Stimulated activated CD8-positive, alpha-beta memory T cell treated with anti-CD3 and anti-CD28 coated beads, Interleukin-2, amount 100 ng/mL, for 48 hours (primary cell): ENCODE measurements at regions not wholly inside any gene's neighbourhood (a gene's known extent, or its start where the extent isn't known, plus 50 kb on each side); places are given as distances from the start of the nearest gene placed in this dataset.
"Not testable (repeated sequence)": the region's sequence is repeated elsewhere in the genome, so short reads cannot be mapped to it uniquely, and the experiment has no call there.

ENCODE experiments used
- DNase-seq, 2 donors: peaks; one replicate each; pipeline ENCODE4 v3.0.0-alpha.2; 2020; ENCODE audit warnings: low read depth in 2 of 2

DNA sequence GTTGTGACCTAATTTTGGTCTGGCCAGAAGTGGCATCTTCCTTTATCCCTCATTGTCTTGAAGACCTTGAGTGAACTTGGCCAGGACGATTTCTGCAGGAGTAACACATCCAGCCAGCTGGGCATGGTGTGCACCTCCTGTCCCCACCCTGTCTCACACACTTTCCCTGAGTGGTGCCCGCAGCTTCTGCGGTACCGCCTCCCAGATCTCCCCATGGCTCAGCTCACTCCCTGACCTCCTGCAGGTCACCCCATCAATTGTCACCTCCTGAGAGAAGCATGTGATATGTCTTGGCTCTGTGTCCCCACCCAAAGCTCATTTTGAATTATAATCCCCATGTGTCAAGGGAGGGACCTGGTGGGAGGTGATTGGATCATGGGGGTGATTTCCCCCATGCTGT is 50.2 kb upstream of the TP53I11 start:
- DNase-seq = no peak

DNA sequence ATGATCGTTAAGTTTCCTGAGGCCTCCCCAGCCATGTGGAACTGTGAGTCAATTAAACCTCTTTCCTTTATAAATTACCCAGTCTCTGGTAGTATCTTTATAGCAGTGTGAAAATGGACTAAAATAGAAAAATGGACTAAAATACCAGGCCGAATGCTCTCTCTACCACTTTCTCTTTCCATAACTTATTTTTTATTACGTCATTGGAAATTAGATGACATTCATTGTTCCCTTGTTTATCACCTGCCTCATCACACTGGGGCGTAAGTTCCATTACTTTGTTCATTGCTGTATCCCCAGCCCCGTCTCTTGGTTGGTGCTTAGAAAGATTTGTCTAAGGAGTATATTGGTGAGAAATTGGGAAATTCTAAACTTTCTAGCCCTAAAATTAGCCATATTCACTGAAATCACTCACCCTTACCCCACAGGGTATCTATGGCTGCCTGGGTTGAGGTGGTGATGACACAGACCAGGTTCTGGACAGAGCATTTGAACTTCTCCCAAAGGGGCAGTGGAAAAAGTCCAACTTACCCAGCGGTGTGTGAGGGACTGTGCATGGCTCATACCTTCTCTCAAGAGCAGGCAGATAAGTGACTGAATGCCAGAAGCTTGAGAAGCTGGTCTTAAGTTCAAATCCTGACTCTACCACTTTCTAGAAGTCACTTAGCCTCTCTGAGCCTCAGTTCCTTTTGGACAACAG is 50.9 kb upstream of the TP53I11 start:
- no peak for DNase-seq

DNA sequence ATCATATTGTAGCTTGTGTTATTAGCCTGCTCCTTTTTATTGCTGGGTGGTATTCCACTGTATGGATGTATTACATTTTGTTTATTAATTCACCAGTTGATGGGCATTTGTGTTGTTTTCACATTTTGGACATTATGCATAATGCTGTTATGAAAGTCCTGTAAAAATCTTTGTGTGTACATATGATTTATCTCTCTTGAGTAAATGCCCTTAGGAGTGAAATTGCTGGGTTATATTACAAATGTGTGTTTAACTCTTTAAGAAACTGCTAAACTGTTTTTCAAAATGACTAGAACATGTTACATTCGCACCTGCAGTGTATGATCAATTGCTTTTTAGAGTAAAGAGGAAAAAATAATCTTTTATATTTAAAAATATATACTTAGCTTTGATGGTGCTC is 54.4 kb upstream of the TP53I11 start:
- no peak for DNase-seq

DNA sequence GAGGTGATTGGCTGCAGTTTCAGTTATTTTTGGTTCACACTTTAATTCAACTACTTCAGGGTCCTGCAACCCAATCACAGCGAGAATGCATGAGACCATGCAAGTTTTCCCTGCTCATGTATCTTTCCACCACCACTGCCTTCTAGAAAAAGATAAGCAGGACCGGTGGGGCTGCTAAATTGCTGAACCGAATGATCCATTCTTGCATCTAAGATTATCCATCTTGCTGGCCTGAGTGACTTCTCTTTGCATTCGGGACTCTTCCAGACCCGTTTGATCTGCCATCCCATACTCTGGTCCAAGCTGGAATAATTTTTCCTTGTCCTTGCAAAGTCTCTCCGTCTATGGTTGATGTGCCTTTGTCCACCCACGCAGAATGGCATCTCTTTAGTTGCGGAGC is 56.3 kb upstream of the TP53I11 start:
- DNase-seq = no peak

DNA sequence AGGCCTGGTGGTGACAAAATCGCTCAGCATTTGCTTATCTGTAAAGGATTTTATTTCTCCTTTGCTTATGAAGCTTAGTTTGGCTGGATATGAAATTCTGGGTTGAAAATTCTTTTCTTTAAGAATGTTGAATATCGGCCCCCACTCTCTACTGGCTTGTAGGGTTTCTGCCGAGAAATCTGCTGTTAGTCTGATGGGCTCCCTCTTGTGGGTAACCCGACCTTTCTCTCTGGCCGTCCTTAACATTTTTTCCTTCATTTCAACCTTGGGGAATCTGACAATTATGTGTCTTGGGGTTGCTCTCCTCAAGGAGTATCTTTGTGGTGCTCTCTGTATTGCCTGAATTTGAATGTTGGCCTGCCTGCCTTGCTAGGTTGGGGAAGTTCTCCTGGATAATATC is 65.3 kb upstream of the TP53I11 start:
- DNase-seq = not testable (repeated sequence)

DNA sequence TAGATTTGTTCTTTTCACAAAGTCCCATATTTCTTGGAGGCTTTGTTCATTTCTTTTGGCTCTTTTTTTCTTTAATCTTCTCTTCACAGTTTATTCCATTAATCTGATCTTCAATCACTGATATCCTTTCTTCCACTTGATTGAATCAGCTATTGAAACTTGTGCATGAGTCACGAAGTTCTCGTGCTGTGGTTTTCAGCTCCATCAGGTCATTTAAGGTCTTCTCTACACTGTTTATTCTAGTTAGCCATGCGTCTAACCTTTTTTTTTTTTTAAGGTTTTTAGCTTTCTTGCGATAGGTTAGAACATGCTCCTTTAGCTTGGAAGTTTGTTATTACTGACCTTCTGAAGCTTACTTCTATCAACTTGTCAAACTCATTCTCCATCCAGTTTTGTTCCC is 65.8 kb upstream of the TP53I11 start:
- not testable (repeated sequence) for DNase-seq

DNA sequence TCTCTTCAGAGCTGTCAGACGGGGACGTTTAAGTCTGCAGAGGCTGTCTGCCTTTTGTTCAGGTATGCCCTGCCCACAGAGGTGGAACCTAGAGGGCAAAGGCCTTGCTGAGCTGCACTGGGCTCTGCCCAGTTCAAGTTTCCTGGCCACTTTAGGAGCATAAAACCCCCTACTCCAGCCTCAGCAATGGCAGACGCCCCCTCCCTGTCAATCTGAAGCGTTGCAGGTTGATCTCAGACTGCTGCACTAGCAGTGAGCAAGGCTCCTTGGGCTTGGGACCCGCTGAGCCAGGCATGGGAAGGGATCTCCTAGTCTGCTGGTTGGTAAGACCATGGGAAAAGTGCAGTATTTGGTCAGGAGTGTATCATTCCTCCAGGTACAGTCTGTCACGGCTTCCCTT is 66.6 kb upstream of the TP53I11 start:
- no peak for DNase-seq

DNA sequence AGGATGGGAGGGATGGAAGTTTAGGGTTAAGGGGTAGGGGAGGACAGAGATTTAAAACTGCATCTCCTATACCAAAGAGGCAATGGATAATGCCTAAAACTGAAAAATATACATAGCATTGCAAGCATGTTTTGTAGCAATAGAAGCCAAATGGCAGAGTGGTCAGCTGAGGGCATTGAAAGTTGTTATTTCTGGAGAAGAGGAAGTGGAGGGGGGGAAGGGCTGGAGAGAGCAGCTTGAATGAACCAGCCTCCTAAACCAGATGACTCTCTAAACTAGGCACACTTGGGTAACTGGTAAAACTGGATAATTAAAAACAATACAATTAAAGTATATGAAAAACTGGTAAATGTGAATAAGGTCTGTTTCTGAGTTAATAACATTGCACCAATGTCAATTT is 70.3 kb upstream of the TP53I11 start:
- no peak for DNase-seq

DNA sequence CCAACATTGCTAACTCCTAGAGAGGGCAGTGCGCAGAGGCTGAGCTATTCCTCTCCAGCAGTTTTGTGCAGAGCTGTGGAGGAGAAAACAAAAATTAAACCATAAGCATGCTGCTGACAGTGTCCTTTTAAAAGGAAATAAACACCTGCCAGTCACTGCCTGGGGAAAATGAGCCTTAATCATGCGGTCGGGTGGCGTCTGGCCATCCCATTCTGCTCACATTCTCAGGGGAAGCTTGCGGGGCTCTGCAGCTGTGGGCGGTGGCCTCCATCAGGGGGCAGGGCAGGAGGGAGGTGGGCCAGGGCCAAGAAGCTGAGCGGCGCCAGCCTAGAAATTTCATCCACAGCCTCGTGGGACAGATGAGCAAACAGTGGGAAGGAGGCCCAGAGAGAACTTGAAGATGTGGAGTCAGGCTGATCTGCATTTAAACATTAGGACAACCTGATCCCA is 71.0 kb upstream of the TP53I11 start:
- no peak for DNase-seq

DNA sequence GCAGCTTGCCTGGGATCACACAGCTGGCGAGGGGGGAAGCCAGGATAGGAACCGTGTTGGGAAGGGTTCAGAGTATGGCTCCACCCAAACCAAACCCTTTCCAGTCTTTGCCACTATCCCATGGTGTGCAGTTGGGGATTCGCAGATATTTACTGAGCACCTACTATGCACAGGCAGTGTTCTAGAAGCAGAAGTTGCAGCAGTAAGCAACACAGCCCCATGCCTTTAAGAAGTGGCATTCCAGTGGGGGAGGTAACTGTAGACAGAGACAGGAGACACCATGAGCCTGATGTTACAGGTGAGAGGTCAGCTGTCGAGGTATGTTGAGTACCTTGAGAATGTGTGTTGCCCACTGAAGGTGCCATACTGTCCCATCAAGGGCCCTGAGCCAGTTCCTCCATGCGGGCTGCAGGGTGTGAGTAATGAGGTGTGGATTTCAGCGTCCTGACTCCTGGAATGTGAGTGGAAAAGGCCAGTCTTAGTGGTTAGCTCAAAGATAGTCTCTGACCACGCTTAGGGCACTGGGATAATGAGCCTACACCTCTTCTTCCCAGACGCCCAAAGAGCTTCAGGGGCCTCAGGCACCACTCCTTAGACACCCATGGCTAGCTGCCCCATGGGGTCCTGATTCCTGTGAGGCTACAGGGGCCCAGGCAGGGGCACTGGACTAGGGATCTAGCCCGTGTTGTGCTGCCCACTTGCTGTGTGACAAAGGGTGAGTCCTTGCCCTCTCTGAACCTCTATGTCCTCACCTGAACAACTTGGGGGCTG is 71.8 kb upstream of the TP53I11 start:
- no peak for DNase-seq

DNA sequence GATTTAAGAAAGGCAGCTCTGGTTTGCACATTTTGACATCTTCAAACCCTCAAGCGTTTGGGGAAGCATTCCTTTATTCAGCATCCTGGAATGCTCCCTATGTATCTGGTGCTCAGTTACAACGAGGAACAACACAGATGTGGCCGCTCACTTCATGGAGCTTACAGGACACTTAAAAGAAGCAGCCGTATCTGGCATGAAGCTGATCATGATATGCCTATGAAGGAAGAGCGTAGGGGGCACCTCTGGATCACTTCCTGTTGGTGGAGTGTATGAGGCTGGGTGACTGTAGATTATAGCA is 72.3 kb upstream of the TP53I11 start:
- DNase-seq = no peak

DNA sequence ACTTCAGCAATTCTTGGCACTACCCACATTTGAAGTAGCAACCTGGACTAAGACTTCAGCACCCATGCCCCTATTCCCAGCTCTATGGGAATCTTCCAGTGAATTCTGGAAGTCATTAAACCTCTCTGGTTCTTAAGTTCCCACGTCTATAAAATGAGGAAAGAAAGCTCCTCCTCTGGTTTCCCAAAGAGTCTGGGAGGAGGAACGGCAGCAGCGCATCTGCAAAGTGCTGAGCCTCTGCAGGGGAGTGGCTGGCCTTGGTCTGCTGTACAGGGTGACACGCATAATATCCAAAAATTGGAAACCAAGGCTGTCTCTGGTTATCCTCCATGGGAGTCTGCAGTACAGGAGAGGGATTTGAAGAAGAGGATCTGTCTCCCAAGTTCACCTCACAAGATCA is 73.6 kb upstream of the TP53I11 start:
- DNase-seq = no peak

DNA sequence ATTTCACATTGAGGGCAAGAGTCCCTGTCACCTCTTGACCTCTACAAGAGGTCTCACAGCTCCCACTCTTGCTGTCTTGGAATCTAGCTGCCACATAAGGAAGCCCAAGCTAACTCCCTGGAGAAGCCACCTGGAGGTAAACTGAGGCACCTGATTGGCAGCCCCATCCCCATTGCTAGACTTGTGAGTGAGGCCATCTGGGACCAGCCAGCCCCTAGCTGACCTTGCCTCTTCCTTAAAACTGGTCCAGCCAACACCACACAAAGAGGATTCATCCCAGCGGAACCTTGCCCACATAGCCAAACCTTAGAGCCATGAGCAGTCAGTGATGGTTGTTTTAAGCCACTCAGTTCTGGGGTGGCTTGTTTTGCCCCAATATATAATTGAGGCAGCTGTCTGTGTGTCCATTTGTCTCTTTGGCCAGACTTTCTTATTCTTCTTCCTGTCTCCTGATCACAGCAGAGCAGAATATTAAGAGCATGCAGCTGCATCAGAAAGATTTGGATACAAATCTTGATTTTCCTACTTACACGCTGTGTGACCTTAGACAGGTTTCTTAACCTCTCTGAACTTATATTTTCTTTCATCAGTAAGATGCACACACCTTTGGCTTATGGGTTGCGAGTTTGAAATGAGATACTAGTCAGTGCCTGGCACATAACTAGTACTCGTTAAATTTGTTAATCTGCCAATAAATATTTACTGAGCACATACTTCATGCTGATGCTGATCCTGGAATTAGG is 74.3 kb upstream of the TP53I11 start:
- no peak for DNase-seq

DNA sequence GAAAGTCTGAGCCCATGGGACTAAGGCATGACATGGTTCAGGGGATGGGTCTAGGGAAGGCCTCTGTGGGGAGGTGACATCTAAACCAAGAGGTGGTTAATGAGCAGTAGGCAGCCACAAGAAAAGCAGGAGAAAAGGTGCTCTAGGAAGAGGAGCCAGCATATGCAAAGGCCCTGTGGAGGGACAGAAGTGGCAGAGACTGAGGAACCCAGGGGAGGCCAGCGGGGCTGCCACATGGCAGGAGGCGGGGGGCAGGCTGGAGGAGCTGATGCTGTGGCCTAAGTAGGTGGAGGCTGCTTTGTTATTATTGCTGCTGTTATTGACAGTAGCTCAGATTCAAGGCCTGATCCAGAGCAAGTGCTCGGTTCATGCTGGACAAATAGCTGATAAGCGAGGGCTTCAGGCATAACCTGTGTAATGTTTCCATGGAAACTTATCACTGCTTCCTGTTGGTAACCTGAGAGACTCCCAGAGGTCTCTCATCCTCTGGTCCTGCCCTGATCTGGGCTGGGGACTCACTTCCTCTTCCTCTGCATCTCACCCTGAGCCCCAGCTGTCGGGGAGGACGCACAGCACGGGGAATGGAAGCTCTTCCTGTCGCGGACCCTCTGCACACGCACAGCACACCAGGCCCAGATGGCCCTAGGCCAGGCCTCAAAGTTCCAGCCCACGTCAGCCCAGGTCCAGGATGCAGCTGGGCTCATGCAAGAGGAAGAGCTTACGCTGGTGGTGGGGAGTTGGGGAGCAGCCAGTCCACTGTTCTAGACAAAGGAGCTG is 75.2 kb upstream of the TP53I11 start:
- DNase-seq = no peak

DNA sequence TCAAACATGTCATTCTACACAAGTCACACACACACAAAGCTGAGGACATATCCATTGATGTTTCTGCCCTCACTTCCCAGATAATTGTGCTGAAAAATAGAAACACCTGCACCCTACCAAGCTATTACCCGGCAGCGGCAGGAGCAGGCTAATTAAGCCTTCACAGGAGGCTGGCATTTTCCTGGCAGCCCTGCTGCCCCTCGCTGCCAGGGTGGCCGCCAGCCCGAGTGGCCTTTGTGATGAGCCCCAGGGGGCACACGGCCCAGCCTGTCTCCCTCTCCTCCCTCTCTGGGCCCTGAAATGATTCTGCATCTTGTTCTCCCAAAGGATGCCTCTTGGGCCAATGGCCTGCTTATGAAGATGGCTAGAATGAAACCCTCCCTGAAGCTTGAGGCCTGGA is 76.2 kb upstream of the TP53I11 start:
- DNase-seq = no peak

DNA sequence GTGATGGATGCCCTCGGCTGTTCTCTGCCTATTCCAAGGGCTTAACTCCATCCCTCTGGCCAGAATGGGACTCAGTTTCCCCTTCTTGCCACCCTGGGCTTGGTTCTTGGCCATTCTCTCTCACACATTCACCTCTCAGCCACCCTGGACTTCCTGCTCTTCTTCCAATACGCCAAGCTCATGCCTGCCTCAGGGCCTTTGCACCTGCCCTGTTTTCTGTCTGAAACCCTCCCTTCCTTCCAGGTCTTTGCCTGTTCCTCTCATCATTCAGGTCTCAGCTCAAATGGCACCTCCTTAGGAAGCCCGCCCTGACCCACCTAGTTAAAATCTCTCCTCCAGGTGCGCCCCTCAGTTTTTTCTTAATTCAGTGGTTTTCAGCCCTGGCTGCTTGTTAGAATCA is 76.6 kb upstream of the TP53I11 start:
- DNase-seq = no peak

DNA sequence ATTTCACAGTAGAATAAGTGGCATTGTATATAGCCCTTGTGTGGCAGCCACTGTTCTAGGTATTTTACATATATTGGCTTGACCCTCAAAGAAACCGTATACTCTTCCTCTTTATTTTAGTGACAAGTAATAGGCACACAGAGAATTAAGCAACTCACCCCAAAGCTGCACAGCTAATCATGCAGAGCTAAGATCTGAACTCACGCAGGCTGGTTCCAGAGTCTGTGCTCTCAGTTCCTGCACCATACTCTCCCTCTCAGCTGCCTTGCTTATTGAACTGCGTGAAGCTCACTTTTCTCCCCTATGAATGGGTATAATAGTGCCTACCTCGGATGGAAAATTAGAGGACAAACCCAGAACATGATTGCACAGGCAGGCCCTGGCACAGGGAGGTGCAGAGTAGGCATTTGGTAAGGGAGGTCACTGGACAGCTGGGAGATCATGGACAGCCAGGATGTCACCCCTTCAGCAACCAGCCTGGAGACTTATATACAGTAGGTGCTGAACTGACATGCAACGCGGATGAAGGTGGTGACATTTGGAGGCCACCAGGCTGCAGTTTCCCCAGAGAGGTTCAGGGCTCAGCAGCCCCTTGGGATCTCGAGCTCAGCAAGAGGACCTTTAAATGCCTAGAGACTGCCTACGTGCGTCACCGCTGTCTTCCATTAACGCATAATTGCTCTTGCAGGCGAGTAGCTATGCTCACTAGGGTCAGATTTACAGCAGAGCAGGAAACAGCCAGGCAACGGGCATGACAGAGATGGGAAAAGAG is 78.4 kb upstream of the TP53I11 start:
- no peak for DNase-seq

DNA sequence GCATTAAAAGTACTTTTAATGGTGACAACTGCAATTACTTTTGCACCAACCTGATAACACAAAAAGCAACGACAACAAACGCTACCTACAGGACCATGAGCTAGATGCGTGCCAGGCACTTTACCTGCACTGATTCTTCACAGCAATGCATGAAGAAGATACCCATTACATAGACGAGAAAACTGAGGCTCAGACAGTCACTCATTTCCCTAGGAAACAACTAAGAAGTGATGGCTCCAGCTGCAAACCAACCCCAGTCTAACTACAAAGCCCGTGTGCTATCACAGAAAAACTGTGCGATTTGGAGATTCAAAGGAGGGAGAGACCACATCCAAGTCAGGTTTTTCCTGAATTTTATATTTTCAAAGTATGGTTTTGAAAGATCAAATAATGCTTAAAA is 80.1 kb upstream of the TP53I11 start:
- no peak for DNase-seq

DNA sequence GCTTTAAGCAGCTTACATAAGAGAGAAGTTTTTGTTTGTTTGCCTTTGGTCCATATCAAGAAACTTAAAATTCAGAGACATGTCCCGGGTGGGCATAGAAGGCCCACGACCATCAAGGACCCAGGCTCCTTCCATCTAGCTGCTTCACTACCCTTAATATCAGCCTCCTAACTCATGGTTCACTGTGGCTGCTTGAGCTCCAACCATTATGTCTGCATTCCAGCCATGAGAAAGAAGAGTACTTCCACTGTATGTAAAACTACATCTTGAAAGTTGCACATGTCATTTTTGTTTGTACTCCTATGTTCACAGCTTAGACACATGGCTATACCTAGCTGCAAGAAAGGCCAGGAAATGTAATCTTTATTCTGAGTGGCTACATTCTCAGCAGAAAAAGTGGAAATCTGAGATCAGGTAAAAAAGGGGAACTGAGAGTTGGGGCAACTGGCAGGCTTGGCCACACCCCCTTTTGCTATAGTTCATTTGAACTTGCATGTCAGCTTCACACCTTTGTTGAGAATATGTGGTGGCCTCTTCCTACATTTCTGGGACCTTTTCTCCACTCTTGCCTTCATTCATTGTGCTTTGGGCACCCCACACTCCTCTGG is 81.3 kb upstream of the TP53I11 start:
- no peak for DNase-seq

DNA sequence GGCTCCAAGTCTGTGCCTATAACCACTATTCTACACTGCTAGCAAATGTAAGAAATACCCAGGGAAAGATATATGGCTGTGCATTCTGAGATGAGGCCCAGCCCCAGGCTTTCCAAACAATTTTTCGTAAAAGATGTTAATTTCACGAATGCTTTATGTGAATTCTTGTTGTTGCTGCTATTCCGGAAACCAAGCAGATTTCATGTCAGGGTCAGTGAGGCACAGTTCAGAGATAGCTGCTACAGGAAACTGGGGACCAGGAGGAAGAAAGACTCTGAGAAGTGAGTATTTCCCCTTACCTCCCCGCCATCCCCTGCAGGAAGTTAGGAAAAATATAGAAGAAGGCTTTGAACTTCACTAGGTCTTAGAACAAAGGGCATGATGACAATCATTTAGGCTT is 84.7 kb upstream of the TP53I11 start:
- no peak for DNase-seq

DNA sequence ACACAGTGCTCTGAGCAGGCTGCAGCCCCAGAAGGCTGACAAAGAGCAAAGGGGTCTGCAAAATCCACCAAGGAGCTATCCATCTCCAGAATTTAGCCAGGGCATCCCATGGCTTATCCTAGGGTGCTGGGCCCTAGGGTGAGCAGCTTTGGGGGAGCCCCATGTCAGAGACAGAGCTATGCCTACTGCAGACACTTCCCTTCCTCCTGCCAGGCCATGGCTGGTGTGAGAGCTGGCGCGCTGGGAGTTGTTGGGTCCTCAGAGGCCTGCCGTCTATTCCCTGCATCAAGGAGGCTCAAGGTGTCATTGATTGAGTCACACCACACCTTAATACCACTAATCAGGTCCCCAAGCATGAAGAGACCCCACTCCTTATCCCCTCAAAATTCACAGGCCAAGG is 85.3 kb upstream of the TP53I11 start:
- DNase-seq = no peak
